HG03135 (cell line): ENCODE measurements at regions not wholly inside any gene's neighbourhood (a gene's known extent, or its start where the extent isn't known, plus 50 kb on each side); places are given as distances from the start of the nearest gene placed in this dataset.
"Not testable (repeated sequence)": the region's sequence is repeated elsewhere in the genome, so short reads cannot be mapped to it uniquely, and the experiment has no call there.

Source experiments
- ATAC-seq: cut with Tn5 transposase; IDR thresholded peaks from one replicate; pipeline ENCODE4 v1.9.1; 2021; ENCODE audit warnings: mild to moderate bottlenecking, moderate library complexity; ENCODE audit not compliant: unreplicated experiment

- ATAC-seq = no peak
Observed at GRCh38 chr2:183892315-183892941, 705.9 kb upstream of the ZNF804A start.

GRCh38 chr2:183898641-183899040 lies 699.7 kb upstream of the ZNF804A start:
- no peak for ATAC-seq

GRCh38 chr2:183901931-183902330 lies 696.4 kb upstream of the ZNF804A start:
- no peak for ATAC-seq

- ATAC-seq = no peak
Observed at GRCh38 chr2:183903026-183903425, 695.3 kb upstream of the ZNF804A start.

- not testable (repeated sequence) for ATAC-seq
Observed at GRCh38 chr2:183916041-183916440, 682.3 kb upstream of the ZNF804A start.

- ATAC-seq = no peak
Observed at GRCh38 chr2:183919167-183919566, 679.2 kb upstream of the ZNF804A start.

GRCh38 chr2:183919926-183920325 lies 678.4 kb upstream of the ZNF804A start:
- ATAC-seq = no peak

- no peak for ATAC-seq
Observed at GRCh38 chr2:183925281-183925680, 673.0 kb upstream of the ZNF804A start.

- no peak for ATAC-seq
Observed at GRCh38 chr2:183926433-183926832, 671.9 kb upstream of the ZNF804A start.

- ATAC-seq = no peak
Observed at GRCh38 chr2:183927406-183928325, 670.7 kb upstream of the ZNF804A start.

- ATAC-seq = no peak
Observed at GRCh38 chr2:183935005-183935404, 663.3 kb upstream of the ZNF804A start.

- ATAC-seq = no peak
Observed at GRCh38 chr2:183937220-183937619, 661.1 kb upstream of the ZNF804A start.

- ATAC-seq = no peak
Observed at GRCh38 chr2:183946193-183946592, 652.1 kb upstream of the ZNF804A start.

- ATAC-seq = no peak
Observed at GRCh38 chr2:183948861-183949260, 649.5 kb upstream of the ZNF804A start.

- no peak for ATAC-seq
Observed at GRCh38 chr2:183950673-183951072, 647.7 kb upstream of the ZNF804A start.

- no peak for ATAC-seq
Observed at GRCh38 chr2:183951630-183952029, 646.7 kb upstream of the ZNF804A start.

GRCh38 chr2:183952741-183953140 lies 645.6 kb upstream of the ZNF804A start:
- no peak for ATAC-seq

GRCh38 chr2:183963609-183964008 lies 634.7 kb upstream of the ZNF804A start:
- no peak for ATAC-seq

- no peak for ATAC-seq
Observed at GRCh38 chr2:183964565-183964964, 633.8 kb upstream of the ZNF804A start.

- ATAC-seq = no peak
Observed at GRCh38 chr2:183967756-183968155, 630.6 kb upstream of the ZNF804A start.

- ATAC-seq = not testable (repeated sequence)
Observed at GRCh38 chr2:183975676-183976075, 622.7 kb upstream of the ZNF804A start.

- ATAC-seq = no peak
Observed at GRCh38 chr2:183984871-183985270, 613.5 kb upstream of the ZNF804A start.
